ENCODE measurements at regions not wholly inside any gene's neighbourhood (a gene's known extent, or its start where the extent isn't known, plus 50 kb on each side); places are given as distances from the start of the nearest gene placed in this dataset.

DNA sequence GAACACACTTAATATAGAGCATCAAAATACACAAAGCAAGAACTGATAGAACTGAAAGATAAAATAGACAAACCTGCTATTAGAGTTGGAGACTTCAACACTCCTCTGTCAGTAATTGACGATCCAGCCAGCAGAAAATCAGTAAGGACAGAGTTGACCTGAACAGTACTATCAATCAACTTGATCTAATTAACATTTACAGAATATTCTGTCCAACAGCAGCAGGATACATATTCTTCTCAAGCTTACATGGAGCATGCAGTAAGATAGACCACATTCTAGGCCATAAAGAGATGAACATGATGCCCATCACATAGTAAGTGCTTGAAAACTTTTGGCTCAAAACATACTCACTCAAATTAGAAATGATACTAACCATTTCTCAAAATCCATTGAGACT is 196.7 kb upstream of the KLF3 start:
- H3K4me1 Mint-ChIP-seq, result peaks cover 3% of the 10 kb centered on the region; the same call in 1 of the 2 replicates
- H3K4me3 Mint-ChIP-seq, result no peak overlapping the region
- ATAC-seq (no peak), DNase-seq (ENCODE audit: low spot score) (no peak)
- peaks cover 19% of the 10 kb centered on the region for H3K9me3 Mint-ChIP-seq
- ChIA-PET POLR2A (no interaction called here), CTCF (no interaction called here)
- no peak overlapping the region for H3K27ac Mint-ChIP-seq
- no peaks in the 10 kb centered on the region for H3K27me3 Mint-ChIP-seq (ENCODE audit: low read depth)
- peaks cover 14% of the 10 kb centered on the region for H3K36me3 Mint-ChIP-seq
- TF ChIP-seq ZNF396 (CRISPR knock-in tag; IDR thresholded peaks at IDR 0.05; ENCODE audit: borderline replicate concordance) (no peak), GTF2I (CRISPR knock-in tag; conservative IDR thresholded peaks at IDR 0.05) (no peak), TEAD1 (CRISPR knock-in tag; IDR thresholded peaks at IDR 0.05) (no peak), ATF2 (CRISPR knock-in tag; IDR thresholded peaks at IDR 0.05; ENCODE audit: borderline replicate concordance, low read depth) (no peak), E2F1 (CRISPR knock-in tag; IDR thresholded peaks at IDR 0.05) (no peak), ZNF423 (CRISPR knock-in tag; IDR thresholded peaks at IDR 0.05) (no peak), AFF4 (CRISPR knock-in tag; IDR thresholded peaks at IDR 0.05; ENCODE audit: borderline replicate concordance) (no peak), KAT7 (CRISPR knock-in tag; IDR thresholded peaks at IDR 0.05; ENCODE audit: borderline replicate concordance) (no peak)
- TF ChIP-seq, protein P1, sequence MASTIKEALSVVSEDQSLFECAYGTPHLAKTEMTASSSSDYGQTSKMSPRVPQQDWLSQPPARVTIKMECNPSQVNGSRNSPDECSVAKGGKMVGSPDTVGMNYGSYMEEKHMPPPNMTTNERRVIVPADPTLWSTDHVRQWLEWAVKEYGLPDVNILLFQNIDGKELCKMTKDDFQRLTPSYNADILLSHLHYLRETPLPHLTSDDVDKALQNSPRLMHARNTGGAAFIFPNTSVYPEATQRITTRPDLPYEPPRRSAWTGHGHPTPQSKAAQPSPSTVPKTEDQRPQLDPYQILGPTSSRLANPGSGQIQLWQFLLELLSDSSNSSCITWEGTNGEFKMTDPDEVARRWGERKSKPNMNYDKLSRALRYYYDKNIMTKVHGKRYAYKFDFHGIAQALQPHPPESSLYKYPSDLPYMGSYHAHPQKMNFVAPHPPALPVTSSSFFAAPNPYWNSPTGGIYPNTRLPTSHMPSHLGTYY (CRISPR knock-in tag; IDR thresholded peaks at IDR 0.05), result no peak
- TF ChIP-seq, protein P2, sequence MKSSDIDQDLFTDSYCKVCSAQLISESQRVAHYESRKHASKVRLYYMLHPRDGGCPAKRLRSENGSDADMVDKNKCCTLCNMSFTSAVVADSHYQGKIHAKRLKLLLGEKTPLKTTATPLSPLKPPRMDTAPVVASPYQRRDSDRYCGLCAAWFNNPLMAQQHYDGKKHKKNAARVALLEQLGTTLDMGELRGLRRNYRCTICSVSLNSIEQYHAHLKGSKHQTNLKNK (CRISPR knock-in tag; IDR thresholded peaks at IDR 0.05), result no peak
- TF ChIP-seq, protein P3, sequence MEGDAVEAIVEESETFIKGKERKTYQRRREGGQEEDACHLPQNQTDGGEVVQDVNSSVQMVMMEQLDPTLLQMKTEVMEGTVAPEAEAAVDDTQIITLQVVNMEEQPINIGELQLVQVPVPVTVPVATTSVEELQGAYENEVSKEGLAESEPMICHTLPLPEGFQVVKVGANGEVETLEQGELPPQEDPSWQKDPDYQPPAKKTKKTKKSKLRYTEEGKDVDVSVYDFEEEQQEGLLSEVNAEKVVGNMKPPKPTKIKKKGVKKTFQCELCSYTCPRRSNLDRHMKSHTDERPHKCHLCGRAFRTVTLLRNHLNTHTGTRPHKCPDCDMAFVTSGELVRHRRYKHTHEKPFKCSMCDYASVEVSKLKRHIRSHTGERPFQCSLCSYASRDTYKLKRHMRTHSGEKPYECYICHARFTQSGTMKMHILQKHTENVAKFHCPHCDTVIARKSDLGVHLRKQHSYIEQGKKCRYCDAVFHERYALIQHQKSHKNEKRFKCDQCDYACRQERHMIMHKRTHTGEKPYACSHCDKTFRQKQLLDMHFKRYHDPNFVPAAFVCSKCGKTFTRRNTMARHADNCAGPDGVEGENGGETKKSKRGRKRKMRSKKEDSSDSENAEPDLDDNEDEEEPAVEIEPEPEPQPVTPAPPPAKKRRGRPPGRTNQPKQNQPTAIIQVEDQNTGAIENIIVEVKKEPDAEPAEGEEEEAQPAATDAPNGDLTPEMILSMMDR (IDR thresholded peaks at IDR 0.05), result no peak

- ATAC-seq, result no peak
- Mint-ChIP-seq H3K9me3 (peaks cover 19% of the 10 kb centered on the region), H3K36me3 (peaks cover 14% of the 10 kb centered on the region), H3K4me3 (no peak overlapping the region), H3K4me1 (no peaks in the 10 kb centered on the region), H3K27me3 (ENCODE audit: low read depth) (no peaks in the 10 kb centered on the region), H3K27ac (no peak overlapping the region)
- no peak for DNase-seq (ENCODE audit: low spot score)
- CTCF ChIA-PET, result no interaction called here
- POLR2A ChIA-PET, result interaction anchor here (0.6 kb wide), 1 partner anchor 27 kb away, joined by 3 read pairs; no protein-coding TSS in a partner anchor
- no peak for TF ChIP-seq KAT7 (CRISPR knock-in tag; IDR thresholded peaks at IDR 0.05; ENCODE audit: borderline replicate concordance)
- no peak for TF ChIP-seq MYBL2 (CRISPR knock-in tag; IDR thresholded peaks at IDR 0.05)
- TF ChIP-seq CREM (CRISPR knock-in tag; IDR thresholded peaks at IDR 0.05), result no peak
- no peak for TF ChIP-seq ZNF121 (CRISPR knock-in tag; IDR thresholded peaks at IDR 0.05)
- TF ChIP-seq GRHL2 (CRISPR knock-in tag; IDR thresholded peaks at IDR 0.05; ENCODE audit: insufficient replicate concordance, severe bottlenecking), result no peak
- TF ChIP-seq ZNF671 (CRISPR knock-in tag; IDR thresholded peaks at IDR 0.05), result no peak
- TF ChIP-seq AFF4 (CRISPR knock-in tag; IDR thresholded peaks at IDR 0.05; ENCODE audit: borderline replicate concordance), result no peak
- TF ChIP-seq ATF1 (CRISPR knock-in tag; IDR thresholded peaks at IDR 0.05), result no peak
- TF ChIP-seq ATF2 (CRISPR knock-in tag; IDR thresholded peaks at IDR 0.05; ENCODE audit: borderline replicate concordance, low read depth), result no peak
- TF ChIP-seq, protein P4, sequence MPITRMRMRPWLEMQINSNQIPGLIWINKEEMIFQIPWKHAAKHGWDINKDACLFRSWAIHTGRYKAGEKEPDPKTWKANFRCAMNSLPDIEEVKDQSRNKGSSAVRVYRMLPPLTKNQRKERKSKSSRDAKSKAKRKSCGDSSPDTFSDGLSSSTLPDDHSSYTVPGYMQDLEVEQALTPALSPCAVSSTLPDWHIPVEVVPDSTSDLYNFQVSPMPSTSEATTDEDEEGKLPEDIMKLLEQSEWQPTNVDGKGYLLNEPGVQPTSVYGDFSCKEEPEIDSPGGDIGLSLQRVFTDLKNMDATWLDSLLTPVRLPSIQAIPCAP (CRISPR knock-in tag; IDR thresholded peaks at IDR 0.05), result no peak
Measured at GRCh38 chr4:38468339-38468866, 195.6 kb upstream of the KLF3 start.
